Cardiac septum (tissue), 1 donor: ENCODE measurements at regions not wholly inside any gene's neighbourhood (a gene's known extent, or its start where the extent isn't known, plus 50 kb on each side); places are given as distances from the start of the nearest gene placed in this dataset. TPM values are rescaled to one million over a fixed set of nuclear protein-coding genes. Genes with fewer than 3 reads are reported as not detected.

Experiments
- DNase-seq: peaks from one replicate; pipeline ENCODE4 v3.0.0-alpha.2; 2020; ENCODE audit warnings: low spot score
- intact Hi-C: fragments of 100-400 bp; cut with DNase I; formaldehyde crosslinking; loops from one replicate; pipeline ENCODE4 v1.14.0; 2022
- microRNA-seq: library from miRNA; unstranded; fragments of <30 nt; microRNA quantifications from one replicate; pipeline ENCODE4 v1.2.0, GENCODE V29; 2020
- donor health status: DM: no; HTN: no; CAD: no.

DNA sequence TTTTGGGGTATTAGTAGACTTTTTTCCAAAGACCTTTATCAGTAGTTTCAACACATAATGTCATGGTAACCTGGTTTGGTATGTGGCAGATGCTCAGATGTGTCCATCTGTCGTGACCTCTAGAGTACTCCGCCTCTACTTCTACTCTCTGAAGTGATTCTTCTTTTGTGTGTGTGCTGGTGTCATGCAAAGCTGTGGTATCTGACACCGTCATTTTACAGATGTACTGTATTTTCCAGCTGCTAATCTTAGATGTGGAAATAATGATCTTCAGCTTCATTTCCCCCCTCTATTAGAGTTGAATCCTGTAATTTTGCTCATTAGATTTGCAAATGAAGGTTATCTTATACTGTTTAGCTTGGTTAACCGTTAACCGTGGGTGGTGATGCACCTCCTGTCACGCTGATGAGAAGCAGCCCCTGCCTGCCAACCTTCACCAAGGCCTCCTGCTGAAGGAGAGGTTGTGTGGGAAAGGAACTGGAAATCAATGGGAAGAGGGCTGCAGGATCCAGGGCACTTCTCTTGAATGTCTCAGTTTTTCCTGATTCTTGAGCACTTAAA is 222.4 kb upstream of the AMIGO2 start:
- intact Hi-C loops = no loop called here
- DNase-seq = no peak

DNA sequence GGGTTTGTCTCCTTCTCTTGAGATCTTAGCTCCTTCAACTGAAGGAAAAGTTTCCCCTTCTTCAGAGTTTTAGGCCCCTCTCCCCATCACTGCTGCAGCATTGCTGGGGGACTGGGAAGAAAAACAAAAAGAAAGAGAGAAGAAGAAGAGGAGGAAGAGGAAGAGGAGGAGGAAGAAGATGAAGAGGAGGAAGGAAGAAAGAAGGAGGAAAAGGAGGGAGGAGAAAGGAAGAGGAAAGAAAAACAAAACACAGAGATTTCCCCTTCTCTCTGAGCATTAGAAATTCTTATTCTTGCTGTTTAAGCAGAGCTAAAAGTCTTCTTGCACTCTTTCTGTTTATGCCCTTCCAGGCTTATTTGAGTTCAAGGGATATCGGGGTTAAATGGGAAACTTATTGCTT is 219.8 kb upstream of the AMIGO2 start:
- intact Hi-C loops = no loop called here
- no peak for DNase-seq

DNA sequence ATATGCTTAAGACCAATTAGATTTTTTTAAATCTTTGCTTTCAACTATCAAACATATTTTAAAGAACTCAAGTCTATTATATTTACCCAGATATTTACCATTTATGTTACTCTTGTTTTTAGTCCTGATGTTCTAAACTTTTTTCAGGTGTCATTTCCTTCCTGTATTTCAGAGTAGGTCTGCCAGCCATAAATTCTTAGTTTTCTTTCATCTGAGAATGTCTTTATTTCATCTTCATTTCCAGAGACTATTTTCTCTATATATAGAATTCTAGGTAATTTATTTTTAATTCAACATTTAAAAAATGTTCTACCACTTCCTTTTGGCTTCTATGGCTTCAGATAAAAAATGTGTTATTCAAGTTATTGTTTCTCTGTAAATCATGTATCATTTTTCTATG is 218.2 kb upstream of the AMIGO2 start:
- no peak for DNase-seq
- intact Hi-C loops = no loop called here

DNA sequence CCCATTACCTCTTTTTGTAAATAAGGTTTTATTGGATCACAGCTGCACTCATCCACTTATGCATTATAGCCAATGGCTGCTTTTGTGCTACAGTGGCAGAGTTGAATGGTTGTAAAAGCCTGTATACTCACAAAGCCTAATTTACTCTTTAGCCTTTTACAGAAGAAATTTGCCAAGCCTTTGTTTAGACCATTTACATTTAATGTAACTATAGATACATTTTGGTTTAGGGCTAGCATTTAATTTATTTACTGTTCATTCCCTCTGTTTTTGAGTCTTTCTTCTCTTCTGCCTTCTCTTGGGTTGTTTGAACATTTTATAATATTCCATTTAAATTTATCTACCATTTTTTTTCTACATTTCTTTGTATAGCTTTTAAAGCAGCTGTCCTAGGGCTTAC is 217.1 kb upstream of the AMIGO2 start:
- intact Hi-C loops = no loop called here
- DNase-seq = no peak

DNA sequence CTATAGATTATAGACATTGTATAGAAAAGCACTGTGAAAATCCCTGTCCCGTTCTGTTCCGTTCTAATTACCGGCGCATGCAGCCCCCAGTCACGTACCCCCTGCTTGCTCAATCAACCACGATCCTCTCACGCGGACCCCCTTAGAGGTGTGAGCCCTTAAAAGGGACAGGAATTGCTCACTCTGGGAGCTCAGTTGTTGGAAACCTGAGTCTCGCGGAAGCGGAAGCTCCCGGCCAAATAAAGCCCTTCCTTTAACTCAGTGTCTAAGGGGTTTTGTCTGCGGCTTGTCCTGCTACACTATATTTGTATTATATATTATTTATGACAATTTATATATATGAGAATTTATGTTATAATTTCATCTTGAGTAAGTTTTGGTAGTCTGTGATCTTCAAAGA is 213.6 kb upstream of the AMIGO2 start:
- intact Hi-C loops = no loop called here
- DNase-seq = no peak

DNA sequence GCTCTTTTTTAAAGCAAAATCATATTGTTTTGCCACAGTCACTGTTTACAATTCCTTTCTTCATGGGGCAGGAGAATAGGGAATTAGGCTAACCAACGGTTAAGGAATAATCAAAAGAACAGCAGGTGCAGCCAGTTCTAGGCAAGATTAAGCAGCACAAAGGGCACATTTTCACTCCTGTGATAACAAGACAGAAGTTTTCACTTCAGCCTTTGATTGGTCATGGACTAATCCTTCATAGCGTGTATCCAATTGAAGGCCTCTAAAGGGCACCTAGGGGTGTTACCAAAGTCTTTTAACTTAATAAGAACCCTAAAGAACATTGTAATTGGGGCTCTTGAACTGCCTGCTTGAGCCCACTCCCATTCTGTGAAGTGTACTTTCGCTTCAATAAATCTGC is 206.9 kb upstream of the AMIGO2 start:
- intact Hi-C loops = no loop called here
- no peak for DNase-seq

Small RNAs in the stretch of these regions (microRNA-seq; reads per million reads assigned to microRNA genes)
- not detected for gene MIR4494
